Loucy (cell line): ENCODE measurements at regions not wholly inside any gene's neighbourhood (a gene's known extent, or its start where the extent isn't known, plus 50 kb on each side); places are given as distances from the start of the nearest gene placed in this dataset.

ENCODE experiments used
- CTCF ChIP-seq: fragments of 200-600 bp; sonication (generic); conservative IDR thresholded peaks from 2 replicates; pipeline ENCODE4 v1.5.1; 2014; ENCODE audit warnings: mild to moderate bottlenecking, antibody characterized with exemption, low read length
- EZH2phosphoT487 ChIP-seq: fragments of 200-600 bp; IDR thresholded peaks from 2 replicates; pipeline ENCODE4 v1.6.1; 2018; ENCODE audit warnings: antibody characterized with exemption, mild to moderate bottlenecking, moderate library complexity, borderline replicate concordance

GRCh38 chr2:226077031-226077430, 677.5 kb downstream of the NYAP2 start:
- TF ChIP-seq CTCF, result no peak
- TF ChIP-seq EZH2phosphoT487, result no peak
